ENCODE measurements at regions not wholly inside any gene's neighbourhood (a gene's known extent, or its start where the extent isn't known, plus 50 kb on each side); places are given as distances from the start of the nearest gene placed in this dataset.
"Not testable (repeated sequence)": the region's sequence is repeated elsewhere in the genome, so short reads cannot be mapped to it uniquely, and the experiment has no call there.

- DNase-seq (ENCODE audit: low read depth) = no peak
Observed at GRCh38 chr18:10170375-10170774, 256.6 kb downstream of the VAPA start.

- not testable (repeated sequence) for DNase-seq (ENCODE audit: low read depth)
Observed at GRCh38 chr18:10175333-10175732, 261.5 kb downstream of the VAPA start.

- not testable (repeated sequence) for DNase-seq (ENCODE audit: low read depth)
Observed at GRCh38 chr18:10179326-10179725, 265.5 kb downstream of the VAPA start.

GRCh38 chr18:10182009-10182624, 268.3 kb downstream of the VAPA start:
- DNase-seq (ENCODE audit: low read depth) = no peak

- DNase-seq (ENCODE audit: low read depth) = no peak
Observed at GRCh38 chr18:10184776-10185175, 269.7 kb upstream of the APCDD1 start.

- DNase-seq (ENCODE audit: low read depth) = no peak
Observed at GRCh38 chr18:10188971-10189810, 265.2 kb upstream of the APCDD1 start.

GRCh38 chr18:10190564-10190963, 263.9 kb upstream of the APCDD1 start:
- no peak for DNase-seq (ENCODE audit: low read depth)

- no peak for DNase-seq (ENCODE audit: low read depth)
Observed at GRCh38 chr18:10193444-10193843, 261.0 kb upstream of the APCDD1 start.

GRCh38 chr18:10194592-10194991, 259.8 kb upstream of the APCDD1 start:
- no peak for DNase-seq (ENCODE audit: low read depth)

- no peak for DNase-seq (ENCODE audit: low read depth)
Observed at GRCh38 chr18:10195529-10195928, 258.9 kb upstream of the APCDD1 start.

GRCh38 chr18:10197097-10197496, 257.3 kb upstream of the APCDD1 start:
- no peak for DNase-seq (ENCODE audit: low read depth)

- no peak for DNase-seq (ENCODE audit: low read depth)
Observed at GRCh38 chr18:10201226-10201625, 253.2 kb upstream of the APCDD1 start.

GRCh38 chr18:10201659-10202058, 252.8 kb upstream of the APCDD1 start:
- no peak for DNase-seq (ENCODE audit: low read depth)

GRCh38 chr18:10202845-10203321, 251.6 kb upstream of the APCDD1 start:
- no peak for DNase-seq (ENCODE audit: low read depth)

- no peak for DNase-seq (ENCODE audit: low read depth)
Observed at GRCh38 chr18:10205151-10205550, 249.3 kb upstream of the APCDD1 start.

- no peak for DNase-seq (ENCODE audit: low read depth)
Observed at GRCh38 chr18:10207682-10208345, 246.6 kb upstream of the APCDD1 start.

- no peak for DNase-seq (ENCODE audit: low read depth)
Observed at GRCh38 chr18:10209302-10209701, 245.1 kb upstream of the APCDD1 start.

- no peak for DNase-seq (ENCODE audit: low read depth)
Observed at GRCh38 chr18:10210057-10210633, 244.3 kb upstream of the APCDD1 start.

- DNase-seq (ENCODE audit: low read depth) = no peak
Observed at GRCh38 chr18:10213526-10213925, 240.9 kb upstream of the APCDD1 start.

GRCh38 chr18:10215446-10215845, 239.0 kb upstream of the APCDD1 start:
- no peak for DNase-seq (ENCODE audit: low read depth)

GRCh38 chr18:10216791-10217190, 237.6 kb upstream of the APCDD1 start:
- DNase-seq (ENCODE audit: low read depth) = no peak

- no peak for DNase-seq (ENCODE audit: low read depth)
Observed at GRCh38 chr18:10217211-10217610, 237.2 kb upstream of the APCDD1 start.

- no peak for DNase-seq (ENCODE audit: low read depth)
Observed at GRCh38 chr18:10225300-10225699, 229.1 kb upstream of the APCDD1 start.

Measured in stimulated activated CD8-positive, alpha-beta memory T cell treated with anti-CD3 and anti-CD28 coated beads, Interleukin-4, amount 100 ng/mL, for 24 hours (primary cell).